GM12892 (cell line): ENCODE measurements at regions not wholly inside any gene's neighbourhood (a gene's known extent, or its start where the extent isn't known, plus 50 kb on each side); places are given as distances from the start of the nearest gene placed in this dataset.

Experiments used
- POLR2A ChIP-seq: IDR thresholded peaks from 2 replicates; pipeline ENCODE4 v1.6.1; 2011; ENCODE audit warnings: low read depth, low read length, control low read depth
- POLR2AphosphoS5 ChIP-seq: IDR thresholded peaks from 2 replicates; pipeline ENCODE4 v1.6.1; 2011; ENCODE audit warnings: low read depth, low read length, control low read depth
- TAF1 ChIP-seq: IDR thresholded peaks from 2 replicates; pipeline ENCODE4 v1.6.1; 2011; ENCODE audit warnings: low read depth, mild to moderate bottlenecking, control low read depth, low read length, borderline replicate concordance

DNA sequence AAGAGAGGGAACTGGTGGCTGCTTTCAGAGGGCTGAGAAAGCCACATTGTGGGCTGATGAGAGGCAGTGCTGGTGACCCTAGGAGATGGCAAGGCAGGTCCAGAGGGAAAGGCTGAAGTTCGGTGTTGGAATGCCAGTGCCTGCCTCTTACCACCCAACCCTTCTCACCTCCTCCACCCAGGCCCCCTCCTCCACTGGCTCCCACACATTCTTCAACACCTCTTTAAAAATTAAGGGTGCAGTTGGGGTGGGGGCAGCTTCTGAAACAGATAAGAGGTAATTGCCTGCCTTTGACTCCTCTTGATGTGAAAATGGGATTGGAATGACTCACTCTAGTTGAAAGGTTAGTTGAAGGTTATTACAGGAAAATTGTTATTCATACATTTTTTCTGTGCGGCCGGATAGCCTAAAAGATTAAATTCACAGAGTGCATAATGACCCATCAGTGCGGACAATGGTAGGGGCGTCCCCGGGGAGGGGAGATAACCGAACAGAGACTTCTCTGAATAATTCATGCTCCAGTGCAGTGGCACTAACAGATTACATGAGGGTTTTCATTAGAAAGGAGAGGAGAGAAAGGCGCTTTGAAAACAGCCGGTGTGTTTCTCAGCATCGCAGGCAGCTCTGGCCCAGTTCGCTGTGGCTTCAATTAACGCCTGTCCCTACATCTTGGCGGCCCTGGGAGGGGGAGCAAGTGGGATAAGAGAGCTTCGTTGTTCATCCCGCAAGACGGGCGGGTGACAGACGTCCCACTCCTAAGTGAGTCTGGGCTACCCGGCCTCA lies 212.4 kb downstream of the TLE3 start:
- TF ChIP-seq POLR2A (no peak), POLR2AphosphoS5 (no peak), TAF1 (no peak)
